ENCODE measurements at regions not wholly inside any gene's neighbourhood (a gene's known extent, or its start where the extent isn't known, plus 50 kb on each side); places are given as distances from the start of the nearest gene placed in this dataset.
A peak's percentile ranks its signal among the peaks of the same experiment; 100 is the strongest.

DNA sequence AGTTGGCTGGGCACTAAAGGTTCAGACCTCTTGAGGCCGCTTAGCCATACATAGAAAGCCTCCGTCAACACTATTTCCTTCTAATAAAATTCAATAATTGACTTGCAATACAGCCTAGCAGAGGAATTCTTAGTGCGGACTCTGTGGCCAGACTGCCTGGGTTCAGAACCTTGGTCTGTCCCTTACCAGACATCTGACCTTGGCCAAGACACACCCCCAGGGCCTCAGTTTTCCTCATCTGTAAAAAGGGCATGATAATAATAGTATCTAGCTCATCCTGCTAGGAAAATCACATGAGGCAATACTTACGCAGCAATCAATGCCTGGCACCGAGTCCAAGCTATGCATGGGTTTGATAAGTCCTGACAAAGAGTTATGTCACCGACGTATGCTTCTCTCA lies 148.2 kb upstream of the SOD1 start:
- no peak overlapping the region for H3K4me3 ChIP-seq (ENCODE audit: low read depth, low read length)
- in situ Hi-C loops (cut with HindIII; ENCODE audit: low sequenced_read_pairs), result no loop called here
- TF ChIP-seq, protein P1, sequence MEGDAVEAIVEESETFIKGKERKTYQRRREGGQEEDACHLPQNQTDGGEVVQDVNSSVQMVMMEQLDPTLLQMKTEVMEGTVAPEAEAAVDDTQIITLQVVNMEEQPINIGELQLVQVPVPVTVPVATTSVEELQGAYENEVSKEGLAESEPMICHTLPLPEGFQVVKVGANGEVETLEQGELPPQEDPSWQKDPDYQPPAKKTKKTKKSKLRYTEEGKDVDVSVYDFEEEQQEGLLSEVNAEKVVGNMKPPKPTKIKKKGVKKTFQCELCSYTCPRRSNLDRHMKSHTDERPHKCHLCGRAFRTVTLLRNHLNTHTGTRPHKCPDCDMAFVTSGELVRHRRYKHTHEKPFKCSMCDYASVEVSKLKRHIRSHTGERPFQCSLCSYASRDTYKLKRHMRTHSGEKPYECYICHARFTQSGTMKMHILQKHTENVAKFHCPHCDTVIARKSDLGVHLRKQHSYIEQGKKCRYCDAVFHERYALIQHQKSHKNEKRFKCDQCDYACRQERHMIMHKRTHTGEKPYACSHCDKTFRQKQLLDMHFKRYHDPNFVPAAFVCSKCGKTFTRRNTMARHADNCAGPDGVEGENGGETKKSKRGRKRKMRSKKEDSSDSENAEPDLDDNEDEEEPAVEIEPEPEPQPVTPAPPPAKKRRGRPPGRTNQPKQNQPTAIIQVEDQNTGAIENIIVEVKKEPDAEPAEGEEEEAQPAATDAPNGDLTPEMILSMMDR (IDR thresholded peaks at IDR 0.05; ENCODE audit: low read depth, low read length, missing control alignments), result no peak
- DNase-seq (ENCODE audit: low read depth), result no peak

DNA sequence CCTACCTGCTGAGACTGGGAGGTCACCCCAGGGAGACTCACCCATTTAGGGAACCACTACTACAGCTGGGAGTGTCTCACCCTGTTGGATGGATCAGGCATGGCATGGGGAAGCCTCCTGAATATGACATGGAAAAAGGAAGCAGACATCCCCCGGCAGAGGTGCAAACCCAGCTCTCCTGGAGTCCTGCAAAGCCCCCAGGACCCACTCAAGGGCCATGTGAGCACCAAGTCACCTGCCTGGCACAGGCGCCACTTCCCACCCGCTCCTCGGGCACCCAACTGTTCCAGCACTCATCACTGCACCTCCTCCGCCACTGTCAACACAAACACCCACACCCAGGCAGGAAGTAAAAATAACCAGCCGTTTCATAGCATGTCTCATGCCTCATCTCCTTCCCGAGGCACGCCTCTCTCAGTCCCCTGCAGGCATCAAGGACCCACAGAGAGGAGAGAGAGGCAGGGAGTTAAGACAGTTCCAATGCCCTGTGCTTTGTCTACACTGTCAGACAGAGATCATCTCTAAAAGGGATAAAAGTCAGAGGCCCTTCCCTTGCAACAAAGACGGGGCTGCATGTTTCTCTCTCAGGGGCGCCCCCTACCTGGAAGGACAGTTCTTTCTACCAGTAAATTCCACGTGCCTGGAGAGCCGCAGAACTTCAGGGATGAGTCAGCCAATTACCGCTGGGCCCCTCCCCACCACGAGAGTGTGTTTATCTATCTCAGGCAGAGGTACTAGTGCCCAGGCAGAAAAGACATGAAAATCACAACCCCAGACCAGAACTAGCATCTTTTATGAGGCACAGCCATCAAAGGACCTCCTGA lies 150.1 kb upstream of the SOD1 start:
- TF ChIP-seq, protein P1 (IDR thresholded peaks at IDR 0.05; ENCODE audit: low read depth, low read length, missing control alignments), result peak; percentile 17
- H3K4me3 ChIP-seq (ENCODE audit: low read depth, low read length), result no peak overlapping the region
- DNase-seq (ENCODE audit: low read depth), result no peak
- in situ Hi-C loops (cut with HindIII; ENCODE audit: low sequenced_read_pairs), result no loop called here

DNA sequence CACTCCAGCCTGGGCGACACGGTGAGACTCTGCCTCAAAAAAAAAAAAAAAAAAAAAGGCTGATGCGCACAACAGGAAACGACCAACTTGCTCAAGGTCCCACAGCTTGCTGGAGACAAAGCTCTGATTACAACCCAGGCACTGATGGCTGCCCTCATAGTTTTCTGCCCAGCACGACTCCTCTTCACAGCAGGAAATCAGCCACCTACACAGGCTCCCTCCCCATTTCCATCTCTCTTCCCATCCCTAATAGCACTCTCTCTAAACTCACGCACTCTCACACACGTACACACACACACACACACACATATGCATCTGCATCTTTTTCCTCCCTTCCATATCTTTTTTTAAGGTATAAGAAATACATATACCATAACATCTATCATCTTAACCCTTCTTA lies 153.5 kb upstream of the SOD1 start:
- H3K4me3 ChIP-seq (ENCODE audit: low read depth, low read length), result no peak overlapping the region
- TF ChIP-seq, protein P1 (IDR thresholded peaks at IDR 0.05; ENCODE audit: low read depth, low read length, missing control alignments), result no peak
- in situ Hi-C loops (cut with HindIII; ENCODE audit: low sequenced_read_pairs), result no loop called here
- DNase-seq (ENCODE audit: low read depth), result no peak

DNA sequence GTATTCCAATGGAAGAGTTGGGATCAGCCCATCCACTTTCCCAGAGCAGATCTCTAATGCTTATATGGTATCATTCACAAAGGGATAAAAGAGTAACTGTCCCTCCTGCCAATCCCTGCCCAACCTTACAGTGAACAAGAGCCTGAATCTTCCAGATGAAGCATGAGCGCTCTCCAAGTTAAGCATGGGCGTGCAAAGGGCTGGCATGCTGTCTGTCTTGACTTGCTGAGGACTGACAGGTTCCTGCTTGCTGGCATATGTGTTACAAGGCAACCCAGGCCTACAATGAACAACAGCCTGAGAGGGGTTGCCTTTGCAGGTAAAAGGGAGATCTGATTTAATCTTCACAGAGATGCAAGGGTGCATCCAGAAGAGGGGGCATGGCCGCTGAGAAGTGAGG lies 155.6 kb upstream of the SOD1 start:
- H3K4me3 ChIP-seq (ENCODE audit: low read depth, low read length), result no peak overlapping the region
- TF ChIP-seq, protein P1 (IDR thresholded peaks at IDR 0.05; ENCODE audit: low read depth, low read length, missing control alignments), result no peak
- in situ Hi-C loops (cut with HindIII; ENCODE audit: low sequenced_read_pairs), result no loop called here
- DNase-seq (ENCODE audit: low read depth), result no peak

DNA sequence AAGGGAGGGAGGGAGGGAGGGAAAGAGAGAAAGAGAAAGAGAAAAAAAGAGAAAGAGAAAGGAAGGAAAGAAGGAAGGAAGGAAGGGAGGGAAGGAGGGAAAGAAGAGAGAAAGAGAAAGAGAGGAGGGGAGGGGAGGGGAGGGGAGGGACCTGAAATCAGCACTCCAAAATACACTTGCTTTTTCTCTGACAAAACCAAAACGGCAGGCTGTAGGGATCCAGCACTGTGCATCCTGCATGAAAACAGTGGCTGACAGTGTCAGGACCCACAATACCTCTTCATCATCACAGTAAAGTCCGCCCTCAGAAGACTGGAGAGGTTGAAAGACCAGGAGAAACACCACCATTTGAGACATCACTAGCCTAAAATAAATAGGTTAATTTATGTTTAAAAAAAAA lies 156.0 kb upstream of the SOD1 start:
- H3K4me3 ChIP-seq (ENCODE audit: low read depth, low read length), result no peak overlapping the region
- TF ChIP-seq, protein P1 (IDR thresholded peaks at IDR 0.05; ENCODE audit: low read depth, low read length, missing control alignments), result no peak
- in situ Hi-C loops (cut with HindIII; ENCODE audit: low sequenced_read_pairs), result no loop called here
- DNase-seq (ENCODE audit: low read depth), result no peak

DNA sequence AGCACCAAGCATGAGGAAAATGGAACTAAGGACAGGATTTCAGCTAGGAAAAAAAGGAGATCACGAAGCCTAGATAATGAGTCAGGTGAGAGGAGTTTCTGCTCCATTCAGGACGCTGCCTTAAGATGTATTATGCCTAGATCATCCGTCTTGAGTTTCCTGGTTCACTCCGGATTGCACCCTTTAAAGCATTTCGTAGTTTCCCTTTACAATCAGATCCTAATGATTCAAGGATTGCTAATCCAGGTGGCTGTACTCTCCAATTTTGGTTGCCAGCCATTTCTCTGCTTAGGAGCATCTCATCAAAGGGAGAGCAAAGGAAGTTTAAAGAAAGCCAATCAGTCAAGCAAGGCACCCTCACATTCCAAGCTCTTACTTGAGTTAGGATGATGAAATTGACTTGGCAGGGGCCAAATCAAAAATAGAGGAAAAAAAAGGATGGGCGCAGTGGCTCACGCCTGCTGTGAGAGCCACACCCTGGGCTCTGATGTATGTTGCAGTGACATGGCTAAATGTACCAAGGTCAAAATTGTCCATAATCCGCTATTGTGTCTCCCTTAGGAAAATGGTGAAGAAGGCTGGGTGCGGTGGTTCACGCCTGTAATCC lies 156.9 kb upstream of the SOD1 start:
- no peak overlapping the region for H3K4me3 ChIP-seq (ENCODE audit: low read depth, low read length)
- TF ChIP-seq, protein P1 (IDR thresholded peaks at IDR 0.05; ENCODE audit: low read depth, low read length, missing control alignments), result no peak
- in situ Hi-C loops (cut with HindIII; ENCODE audit: low sequenced_read_pairs), result no loop called here
- DNase-seq (ENCODE audit: low read depth), result no peak

Data from astrocyte of the cerebellum (primary cell).